Activated naive CD4-positive, alpha-beta T cell treated with Interleukin-2 at 50 U/mL for 16 hours (primary cell): ENCODE measurements at regions not wholly inside any gene's neighbourhood (a gene's known extent, or its start where the extent isn't known, plus 50 kb on each side); places are given as distances from the start of the nearest gene placed in this dataset.

Experiments used
- DNase-seq: peaks from one replicate; pipeline ENCODE4 v3.0.0-alpha.2; 2020

DNA sequence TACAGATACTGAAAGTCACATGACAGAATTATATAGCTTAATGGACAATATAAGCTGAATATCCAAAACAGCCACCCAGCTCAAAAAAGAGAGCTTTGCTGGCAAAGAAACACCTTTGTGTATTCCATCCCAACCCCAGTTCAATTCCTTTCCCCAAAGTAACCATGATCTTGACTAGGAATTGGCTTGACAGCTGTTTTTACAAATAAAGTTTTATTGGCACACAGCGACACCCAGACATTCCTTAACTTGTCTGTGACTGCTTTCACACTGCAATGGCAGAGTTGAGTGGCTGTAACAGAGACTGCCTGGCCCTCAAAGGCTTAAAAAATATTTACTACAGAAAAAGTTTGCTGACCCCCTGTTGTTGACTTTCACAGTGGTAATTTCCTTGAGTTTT, 264.0 kb upstream of the TSHZ2 start:
- no peak for DNase-seq

DNA sequence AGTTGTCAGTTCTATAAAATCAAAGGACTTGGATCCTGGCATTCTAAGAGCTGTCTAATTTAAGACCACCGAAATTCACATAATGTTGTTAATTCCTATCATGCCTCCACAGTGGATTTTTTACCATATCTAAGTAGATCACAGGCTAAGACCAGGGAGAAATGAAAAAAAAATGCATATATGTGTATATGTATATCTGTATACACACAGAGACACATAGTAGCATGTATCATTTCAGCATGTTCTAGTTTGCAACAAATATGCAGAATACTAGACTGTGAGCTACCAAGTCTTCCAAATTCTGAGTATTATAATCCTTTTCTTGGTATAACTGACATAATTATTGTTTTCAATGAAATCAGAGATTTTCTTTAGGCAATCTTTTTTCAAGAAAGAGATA, 267.6 kb upstream of the TSHZ2 start:
- DNase-seq = no peak

DNA sequence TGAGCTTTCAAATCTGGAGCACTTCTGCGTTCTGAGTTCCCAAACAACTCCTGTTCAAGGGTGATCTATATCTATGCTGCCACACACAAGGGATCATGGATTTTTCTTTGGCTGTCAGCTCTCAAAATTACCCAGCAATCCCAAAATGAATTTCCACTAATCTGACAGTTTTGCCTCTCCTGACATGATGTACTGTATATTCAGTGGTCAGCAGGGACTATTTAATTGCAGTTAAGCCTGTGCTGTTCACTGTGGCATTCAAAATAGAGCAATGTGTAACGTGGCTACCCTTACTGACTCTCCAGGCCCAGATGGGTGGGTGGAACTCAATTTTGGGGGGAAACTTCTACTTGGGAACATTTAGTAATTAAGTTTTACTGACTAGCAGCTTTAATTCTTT, 283.8 kb upstream of the TSHZ2 start:
- no peak for DNase-seq

DNA sequence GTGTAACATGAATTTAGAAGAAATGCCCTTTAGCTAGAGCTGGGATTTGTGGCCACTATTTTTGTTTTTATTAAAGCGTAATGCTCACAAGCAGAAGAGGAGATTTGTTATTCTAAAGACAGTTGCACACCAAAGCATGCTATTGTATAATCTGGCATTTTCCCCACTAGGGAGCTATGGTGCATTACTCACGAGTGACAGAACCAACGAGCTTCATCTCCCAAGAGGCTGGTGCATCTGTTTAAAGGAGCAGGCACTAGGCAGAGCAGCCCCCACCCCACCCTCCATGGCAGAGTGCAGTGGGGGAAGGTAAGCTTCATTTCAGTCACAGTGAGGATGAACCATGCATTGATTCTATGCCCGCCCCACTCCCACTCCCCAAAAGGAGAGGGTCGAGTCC, 287.3 kb upstream of the TSHZ2 start:
- DNase-seq = no peak

DNA sequence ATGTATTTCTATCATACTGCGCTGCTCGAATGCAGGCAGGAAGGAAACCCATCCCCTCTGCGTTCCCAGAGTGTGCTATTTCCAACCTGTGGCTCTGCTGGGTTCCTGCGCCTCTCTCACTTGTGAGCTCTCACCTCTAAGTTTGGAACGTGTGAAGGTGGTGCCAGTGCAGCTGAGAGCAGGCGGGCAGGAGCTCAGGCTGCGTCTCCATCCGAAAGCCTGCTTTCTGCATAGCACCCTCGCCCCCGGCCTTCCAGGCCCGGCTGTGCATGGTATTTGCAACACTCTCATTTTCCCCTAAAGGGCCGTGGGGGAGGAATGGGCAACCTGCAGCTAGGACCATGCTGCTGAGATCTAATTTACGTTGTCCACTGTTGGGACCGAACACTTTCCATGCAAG, 288.0 kb upstream of the TSHZ2 start:
- no peak for DNase-seq

DNA sequence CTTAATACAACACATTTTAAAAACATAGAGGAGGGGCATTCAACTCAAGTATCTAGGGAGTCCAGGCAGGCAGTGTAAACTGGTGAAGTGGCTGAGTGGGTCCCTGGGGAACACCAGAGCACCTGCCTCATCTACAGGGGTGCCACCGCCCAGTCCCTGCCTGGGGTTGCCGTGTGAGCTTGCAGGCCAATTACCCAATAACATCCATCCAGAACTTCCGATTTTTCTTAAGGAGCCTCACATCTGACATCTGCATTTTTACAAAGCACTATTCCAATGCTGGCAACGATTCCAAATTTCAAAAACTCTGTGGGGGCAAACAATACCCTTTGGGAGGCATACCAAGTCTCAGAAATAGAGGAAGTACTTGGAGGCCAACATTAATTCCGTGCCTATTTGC, 288.4 kb upstream of the TSHZ2 start:
- DNase-seq = no peak

DNA sequence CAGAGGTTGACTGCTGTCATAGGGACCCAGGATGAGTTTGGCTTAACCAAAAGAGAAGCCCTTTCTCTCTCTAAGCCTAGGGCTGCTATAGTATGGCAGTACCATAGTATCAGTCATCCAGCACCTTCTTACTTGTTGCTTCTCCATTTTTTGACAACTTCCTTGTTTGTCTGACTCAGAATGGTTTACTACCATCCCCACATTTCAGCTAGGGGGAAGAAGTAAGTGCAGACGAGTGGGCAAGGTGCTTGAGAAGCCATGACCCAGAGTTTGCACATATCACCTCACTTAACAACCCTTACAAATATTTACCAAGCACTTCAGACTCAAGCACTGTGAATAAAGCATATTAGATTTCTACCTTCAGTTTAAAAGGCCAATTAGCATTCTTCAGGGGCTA, 289.9 kb upstream of the TSHZ2 start:
- DNase-seq = no peak

DNA sequence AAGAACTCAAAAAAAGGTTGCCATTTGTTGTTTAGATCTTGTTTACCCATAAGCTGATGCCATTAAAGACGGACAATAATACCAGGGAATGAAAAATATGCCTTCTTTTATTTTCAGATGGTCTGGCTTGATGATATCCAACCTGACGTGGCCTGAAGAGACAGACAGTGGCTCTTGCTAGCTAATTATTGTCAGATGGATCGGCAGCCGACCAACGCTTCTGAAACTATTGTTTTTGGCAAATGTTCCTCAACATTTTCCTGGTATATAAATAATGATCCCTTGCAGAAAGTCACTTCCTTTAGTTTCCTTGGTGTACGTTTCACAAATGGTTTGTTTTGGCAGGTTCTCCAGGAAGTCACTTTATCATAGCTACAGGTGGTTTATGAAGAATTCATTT, 290.9 kb upstream of the TSHZ2 start:
- DNase-seq = no peak

DNA sequence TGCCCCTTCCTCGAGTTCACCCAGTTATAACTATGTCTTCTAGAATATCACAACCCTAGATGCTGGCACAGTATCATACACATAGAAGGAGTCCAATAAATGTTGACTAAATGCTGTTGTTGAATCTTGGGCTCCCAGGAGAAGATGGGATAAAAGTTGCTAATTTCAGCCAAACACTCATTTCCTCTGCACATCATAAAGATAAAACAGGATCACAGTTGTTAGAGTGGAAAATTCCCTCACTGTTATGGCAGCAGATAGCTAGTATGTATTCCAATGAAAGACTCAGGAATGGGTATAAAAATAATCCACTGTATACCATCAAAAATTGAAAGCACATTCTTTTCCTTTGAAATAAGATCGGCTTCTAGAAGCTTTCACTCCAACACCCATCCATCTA, 294.9 kb upstream of the TSHZ2 start:
- DNase-seq = no peak

DNA sequence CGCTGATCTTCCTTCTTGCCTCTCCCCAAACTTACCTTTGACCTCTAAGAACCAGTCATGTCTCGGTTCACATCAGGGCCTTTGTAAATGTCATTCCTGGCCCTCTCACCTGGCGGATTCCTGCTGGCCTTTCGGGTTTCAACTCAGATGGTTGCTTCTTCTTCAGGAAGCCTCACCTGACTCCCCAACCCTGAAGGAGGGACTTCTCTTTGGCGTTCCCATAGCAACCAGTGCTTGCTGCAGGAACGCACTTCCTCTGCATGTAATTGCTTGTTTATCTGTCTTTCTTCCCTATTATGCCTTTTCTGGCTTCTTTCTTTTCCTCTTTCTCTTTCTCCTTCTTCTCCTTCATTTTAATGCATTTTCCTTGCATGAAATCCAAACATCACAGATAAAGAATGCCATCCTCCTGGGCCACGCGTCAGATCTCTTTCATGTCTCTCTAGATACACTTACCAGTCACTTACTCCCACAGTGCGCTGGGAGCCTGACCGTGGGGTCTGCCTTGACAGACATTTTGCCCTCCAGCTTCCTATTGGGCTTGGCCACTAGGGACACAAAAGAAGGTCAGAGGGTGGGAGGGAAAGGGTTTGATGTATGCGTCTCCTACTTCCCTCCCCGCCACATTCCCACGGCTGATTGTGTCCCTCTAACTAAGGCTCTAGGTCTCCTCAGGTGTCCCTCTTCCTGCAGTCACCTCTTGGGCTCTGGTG, 295.7 kb upstream of the TSHZ2 start:
- no peak for DNase-seq

DNA sequence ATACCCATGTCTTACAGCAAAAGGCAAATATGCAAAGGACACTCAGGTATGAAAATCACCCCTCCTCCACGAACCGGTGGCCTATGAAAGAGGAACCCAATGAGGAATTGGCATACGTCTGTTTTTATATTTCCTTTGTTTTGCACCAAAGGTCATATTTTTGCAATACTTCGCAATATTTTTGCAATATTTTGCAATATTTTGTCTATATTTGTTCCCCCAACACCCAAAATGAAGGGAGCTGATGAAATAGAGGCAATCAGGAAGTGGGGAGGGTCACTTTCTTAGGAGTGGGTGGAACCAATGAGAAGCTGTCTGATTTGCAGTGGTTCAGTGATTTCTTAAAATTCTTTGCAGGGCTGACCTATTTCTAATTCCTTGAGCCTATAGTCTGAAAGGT, 296.8 kb upstream of the TSHZ2 start:
- no peak for DNase-seq

DNA sequence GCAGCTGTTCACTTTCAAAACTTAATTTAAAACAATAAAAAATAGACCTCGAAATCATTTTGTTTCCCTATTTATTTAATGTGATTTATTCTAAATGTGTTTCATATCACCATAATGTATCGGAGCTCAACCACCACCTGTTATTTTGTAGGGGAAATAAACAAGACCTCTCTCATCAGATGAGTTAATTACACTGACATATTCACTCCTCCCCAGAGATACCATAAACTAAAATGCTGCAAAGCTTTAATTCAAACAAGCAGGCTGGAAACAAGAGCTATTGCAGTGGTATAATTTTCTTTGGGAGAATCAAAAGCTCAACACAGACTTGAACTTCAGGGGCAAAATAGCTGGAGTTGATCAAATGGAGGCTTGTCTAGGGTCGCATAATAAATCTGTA, 303.5 kb upstream of the TSHZ2 start:
- DNase-seq = no peak

DNA sequence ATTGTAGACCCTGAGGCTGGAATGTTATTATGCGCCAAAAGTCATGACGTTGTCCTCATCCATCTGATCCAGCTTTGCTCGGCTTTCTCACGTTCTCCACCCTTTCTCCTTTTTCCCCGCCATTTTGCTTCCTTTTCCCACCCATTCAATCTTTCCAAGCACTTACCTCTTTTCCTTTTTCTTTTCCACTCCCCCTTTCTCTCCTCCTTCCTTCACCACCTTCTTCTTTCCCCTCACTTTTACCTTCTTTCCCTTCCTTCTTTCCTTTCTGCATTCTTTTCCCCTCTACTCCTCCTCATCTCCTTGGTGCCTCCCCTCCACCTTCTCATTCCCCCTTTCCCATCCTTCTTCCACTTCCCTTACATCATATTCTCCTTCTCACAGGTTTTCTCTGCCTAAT, 304.8 kb upstream of the TSHZ2 start:
- no peak for DNase-seq

DNA sequence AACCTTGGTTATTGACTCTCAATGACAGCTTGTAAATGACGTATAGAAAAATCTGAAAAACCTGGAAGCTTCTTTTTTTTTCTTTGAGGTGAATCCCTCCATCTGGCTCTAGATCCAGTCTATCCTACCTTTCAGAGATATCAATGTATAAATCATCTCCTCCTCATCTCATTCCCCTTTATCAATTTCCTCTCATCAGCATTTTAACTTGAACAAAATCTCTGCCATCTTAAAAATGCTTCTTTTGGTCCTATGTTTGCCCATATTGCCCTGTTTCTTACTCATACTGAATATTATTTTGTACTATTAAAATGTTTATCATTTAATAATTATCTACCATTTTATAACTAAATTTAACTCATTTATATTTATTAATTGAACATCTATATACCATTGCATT, 306.7 kb upstream of the TSHZ2 start:
- DNase-seq = no peak

DNA sequence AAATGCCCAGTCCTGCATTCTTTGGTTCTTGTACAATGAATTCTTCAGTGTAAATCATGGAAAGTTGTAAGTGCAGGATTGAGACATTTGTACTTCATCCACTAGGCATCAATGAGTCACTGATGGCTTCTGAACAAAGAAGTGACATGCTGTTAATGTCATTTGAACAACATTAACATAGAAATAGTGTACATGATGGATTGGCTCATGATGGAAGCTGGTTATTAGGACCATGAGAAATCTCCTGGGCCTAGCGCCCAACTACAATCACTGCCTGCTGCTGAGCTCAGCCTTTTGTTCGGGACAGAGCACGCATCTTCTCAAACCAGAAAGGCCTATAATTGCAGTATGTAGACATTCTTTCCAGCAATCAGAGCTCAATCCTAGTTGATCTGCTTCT, 316.8 kb upstream of the TSHZ2 start:
- DNase-seq = no peak

DNA sequence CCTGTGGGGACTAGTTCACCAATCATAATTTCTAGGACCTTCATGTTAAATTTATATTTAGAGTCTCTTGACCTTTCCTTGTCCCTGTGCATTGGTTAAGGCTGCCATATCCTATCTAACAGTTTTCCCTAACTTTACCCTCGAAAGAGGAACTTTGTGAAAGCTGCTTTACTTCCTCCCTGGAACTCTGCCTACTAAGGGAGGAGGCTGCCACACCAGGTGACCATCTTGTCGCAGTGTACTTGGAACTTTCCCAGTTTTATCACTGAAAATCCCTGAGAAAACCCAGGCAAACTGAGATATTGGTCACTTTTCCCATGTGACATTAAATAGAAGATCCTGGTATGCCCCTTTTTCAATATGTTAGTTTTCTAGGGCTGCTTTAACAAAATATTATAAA, 317.6 kb upstream of the TSHZ2 start:
- no peak for DNase-seq

DNA sequence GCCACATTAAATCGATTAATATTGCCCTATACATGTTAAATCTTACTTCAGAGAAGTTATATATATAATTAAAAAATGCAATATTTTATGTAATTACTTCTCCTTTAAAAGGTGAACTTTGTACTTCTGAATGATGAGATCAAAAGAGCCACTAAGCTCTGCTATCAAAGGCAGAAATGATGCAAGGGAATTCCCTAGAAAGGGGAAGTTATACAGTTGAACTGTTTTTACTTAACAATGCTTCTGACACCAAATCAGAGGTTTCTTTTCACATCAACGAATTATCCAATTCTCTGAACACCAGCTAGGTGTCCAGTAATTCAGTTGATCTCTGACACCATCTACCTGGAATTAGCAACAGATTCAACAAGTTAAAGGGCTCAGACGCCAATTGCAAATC, 319.9 kb upstream of the TSHZ2 start:
- DNase-seq = no peak

DNA sequence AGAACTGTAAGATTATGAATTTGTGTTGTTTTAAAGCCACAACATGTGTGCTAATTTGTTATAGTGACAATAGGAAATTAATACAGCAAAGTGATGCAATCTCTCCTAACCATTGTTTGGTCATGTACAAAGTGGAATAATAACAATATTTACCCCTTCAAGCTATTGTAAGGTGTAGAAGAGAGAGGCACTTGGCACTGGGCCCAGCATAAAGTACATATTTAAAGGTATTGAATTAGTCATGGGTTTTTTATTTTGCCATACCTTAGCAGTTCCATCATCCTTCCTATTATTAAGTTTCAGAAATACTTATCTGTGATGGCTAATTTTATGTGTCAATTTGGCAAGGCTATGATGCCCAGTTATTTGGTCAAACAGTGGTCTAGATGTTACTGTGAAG, 322.4 kb upstream of the TSHZ2 start:
- DNase-seq = no peak

DNA sequence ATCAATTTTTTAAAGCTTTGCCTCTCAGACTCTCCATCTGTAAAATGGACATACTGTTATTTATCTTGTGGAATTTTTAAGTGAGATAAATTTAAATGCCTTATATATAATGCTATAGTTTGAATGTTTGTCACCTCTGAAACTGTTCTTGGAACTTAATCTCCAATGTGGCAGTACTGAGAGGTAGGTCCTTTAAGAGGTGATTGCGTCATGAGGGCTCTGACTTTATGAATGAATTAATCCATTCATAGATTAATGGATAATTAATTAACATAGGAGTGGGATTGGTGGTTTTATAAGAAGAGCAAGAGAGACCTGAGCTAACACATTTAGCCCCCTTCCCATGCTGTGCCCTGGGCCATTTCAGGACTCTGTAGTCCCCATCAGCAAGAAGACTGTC, 326.3 kb upstream of the TSHZ2 start:
- no peak for DNase-seq

DNA sequence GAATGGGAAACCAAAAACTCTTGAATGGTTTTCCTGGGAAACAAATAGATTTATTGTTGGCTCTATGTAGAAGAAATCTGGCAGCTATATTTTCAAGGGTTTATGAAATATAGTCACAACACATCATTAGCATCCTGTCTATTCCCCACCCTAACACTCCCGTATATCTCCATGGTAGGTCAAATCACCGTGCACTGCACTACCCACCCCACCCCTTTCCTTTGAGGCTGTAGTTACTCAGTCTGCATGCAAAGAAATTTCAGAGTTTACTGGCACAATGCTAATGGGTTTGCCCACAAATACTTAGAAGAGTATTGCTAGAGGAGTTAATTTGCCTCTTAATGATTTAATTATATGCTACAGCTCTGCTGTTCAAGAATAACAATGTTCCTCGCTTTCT, 329.1 kb upstream of the TSHZ2 start:
- DNase-seq = no peak

DNA sequence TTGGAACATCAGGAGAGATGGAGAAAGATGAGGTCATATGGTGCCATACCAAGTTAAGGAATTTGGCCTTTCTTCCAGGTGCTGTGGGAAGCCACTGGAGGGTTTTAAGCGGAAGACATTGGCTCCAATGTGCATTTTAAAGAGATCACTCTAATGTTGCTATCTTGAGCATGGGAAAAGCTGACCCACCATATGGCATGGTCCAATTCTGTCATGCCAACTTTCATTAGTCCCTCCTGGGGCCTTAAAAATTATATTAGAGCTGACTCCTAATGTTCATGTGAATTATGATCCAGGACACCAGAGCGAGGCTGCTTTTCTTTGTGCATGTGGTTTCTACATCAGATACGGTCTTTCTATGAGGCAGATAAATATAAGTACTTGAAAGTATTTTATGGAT, 335.0 kb upstream of the TSHZ2 start:
- no peak for DNase-seq

DNA sequence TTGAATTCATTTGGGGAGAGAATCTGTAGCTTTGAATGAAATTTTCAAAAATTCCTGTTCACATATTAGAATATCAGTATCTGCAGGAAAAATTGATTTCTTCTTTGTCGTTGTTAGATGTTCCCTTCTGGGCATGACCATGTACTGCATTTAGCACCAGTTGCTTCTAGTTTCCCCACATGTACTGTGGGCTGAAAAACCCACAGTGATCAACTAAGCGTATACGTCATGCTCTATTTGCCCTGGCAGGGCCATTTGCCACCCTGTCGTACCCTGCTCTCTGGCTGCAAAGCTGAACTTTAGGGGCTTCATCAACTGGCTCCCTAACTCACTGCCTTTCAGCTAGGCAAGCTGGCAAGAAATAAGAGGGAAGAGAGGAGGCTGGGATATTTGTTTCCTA, 340.7 kb upstream of the TSHZ2 start:
- DNase-seq = no peak

DNA sequence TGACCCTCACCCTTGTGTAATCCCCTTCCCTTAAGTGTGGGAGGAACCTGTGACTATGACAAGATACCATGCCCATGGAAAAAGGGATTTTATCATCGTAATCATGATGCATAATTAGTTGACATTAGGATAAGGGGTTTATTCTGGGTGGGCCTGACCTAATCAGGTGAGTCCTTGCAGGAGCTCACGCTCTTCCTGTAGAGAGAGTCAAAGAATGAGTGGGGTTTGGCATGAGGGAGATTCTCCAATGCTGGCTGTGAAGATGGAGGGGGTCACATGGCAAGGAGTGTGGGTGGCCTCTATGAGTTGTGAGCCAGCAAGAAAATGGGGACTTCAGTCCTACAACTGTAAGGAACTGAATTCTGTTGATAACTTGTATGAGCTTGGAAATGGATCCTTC, 342.0 kb upstream of the TSHZ2 start:
- DNase-seq = no peak

DNA sequence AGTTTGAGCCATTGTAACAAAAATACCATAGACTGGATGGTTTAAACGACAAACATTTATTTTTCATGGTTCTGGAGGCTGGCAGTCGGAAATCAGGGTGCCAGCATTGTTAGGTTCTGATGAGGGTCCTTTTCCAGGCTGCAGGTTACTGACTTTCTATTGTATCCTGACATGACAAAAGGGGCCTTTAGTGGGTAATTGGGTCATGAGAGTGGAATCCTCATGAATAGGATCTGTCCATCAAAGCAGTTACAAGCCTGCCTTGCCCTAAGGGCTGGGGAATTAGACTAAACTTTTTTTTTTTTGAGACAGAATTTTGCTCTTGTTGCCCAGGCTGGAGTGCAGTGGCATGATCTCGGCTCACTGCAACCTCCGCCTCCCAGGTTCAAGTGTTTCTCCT, 347.9 kb upstream of the TSHZ2 start:
- no peak for DNase-seq

DNA sequence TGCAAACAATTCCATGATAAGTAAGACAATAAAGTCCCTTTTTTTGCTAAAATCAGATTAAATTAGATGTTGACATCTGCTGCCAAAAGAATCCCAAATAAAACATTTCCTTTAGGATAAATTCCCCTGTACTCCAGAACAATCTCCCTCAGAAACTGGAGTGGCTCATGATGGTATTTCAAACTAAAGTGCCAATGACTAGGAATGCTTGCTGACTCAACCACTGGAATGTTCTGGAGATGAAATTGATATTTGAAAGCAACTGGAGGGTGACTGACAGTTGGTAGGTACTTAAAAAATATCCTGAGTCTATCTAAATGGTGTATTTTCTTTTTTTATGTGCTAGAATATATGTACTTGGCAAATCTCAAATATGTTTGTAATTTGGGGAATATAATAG, 350.1 kb upstream of the TSHZ2 start:
- DNase-seq = no peak

DNA sequence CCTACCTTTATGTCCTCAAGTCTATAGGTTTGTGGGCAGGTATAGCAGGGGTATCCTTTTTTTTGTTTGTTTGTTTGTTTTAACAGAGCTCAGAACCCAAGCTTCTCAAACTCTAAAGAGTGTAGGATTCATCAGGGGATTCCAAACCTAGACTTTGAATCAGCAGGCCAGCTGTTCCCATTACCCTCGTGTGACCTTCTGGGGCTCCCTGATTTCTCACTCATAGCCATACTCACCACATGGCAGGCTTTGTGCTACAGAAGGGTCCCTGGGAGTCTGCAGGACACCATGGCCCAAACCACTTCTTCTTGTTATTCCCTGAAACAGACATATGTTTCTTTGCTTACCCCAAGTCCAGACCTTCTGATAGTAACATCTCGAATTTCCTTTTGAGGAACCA, 350.8 kb upstream of the TSHZ2 start:
- no peak for DNase-seq
